Effector memory CD4-positive, alpha-beta T cell (primary cell): ENCODE measurements at regions not wholly inside any gene's neighbourhood (a gene's known extent, or its start where the extent isn't known, plus 50 kb on each side); places are given as distances from the start of the nearest gene placed in this dataset.

ENCODE experiments used
- DNase-seq, 3 donors: peaks; one replicate each; pipeline ENCODE4 v3.0.0-alpha.2; 2020
- H3K27ac ChIP-seq: 2 replicates; pipeline ENCODE4 v1.7.0; 2013; ENCODE audit warnings: mild to moderate bottlenecking, low read length, moderate library complexity; ENCODE audit not compliant: insufficient read depth, poor library complexity, severe bottlenecking
- H3K27me3 ChIP-seq: replicated peaks from 2 replicates; pipeline ENCODE4 v1.7.0; 2013; ENCODE audit warnings: mild to moderate bottlenecking, low read length; ENCODE audit not compliant: insufficient read depth, control insufficient read depth, poor library complexity, severe bottlenecking
- H3K36me3 ChIP-seq: 2 replicates; pipeline ENCODE4 v1.7.0; 2013; ENCODE audit warnings: mild to moderate bottlenecking, low read length, moderate library complexity; ENCODE audit not compliant: control insufficient read depth, insufficient read depth
- H3K4me1 ChIP-seq: 2 replicates; pipeline ENCODE4 v1.7.0; 2013; ENCODE audit warnings: low read length, mild to moderate bottlenecking; ENCODE audit not compliant: control insufficient read depth, insufficient read depth, poor library complexity, severe bottlenecking
- H3K4me3 ChIP-seq: 2 replicates; pipeline ENCODE4 v1.7.0; 2013; ENCODE audit warnings: low read length, low read depth, mild to moderate bottlenecking; ENCODE audit not compliant: insufficient read depth, poor library complexity, severe bottlenecking
- H3K9me3 ChIP-seq: 2 replicates; pipeline ENCODE4 v1.7.0; 2013; ENCODE audit warnings: mild to moderate bottlenecking, low read length, moderate library complexity; ENCODE audit not compliant: control insufficient read depth

DNA sequence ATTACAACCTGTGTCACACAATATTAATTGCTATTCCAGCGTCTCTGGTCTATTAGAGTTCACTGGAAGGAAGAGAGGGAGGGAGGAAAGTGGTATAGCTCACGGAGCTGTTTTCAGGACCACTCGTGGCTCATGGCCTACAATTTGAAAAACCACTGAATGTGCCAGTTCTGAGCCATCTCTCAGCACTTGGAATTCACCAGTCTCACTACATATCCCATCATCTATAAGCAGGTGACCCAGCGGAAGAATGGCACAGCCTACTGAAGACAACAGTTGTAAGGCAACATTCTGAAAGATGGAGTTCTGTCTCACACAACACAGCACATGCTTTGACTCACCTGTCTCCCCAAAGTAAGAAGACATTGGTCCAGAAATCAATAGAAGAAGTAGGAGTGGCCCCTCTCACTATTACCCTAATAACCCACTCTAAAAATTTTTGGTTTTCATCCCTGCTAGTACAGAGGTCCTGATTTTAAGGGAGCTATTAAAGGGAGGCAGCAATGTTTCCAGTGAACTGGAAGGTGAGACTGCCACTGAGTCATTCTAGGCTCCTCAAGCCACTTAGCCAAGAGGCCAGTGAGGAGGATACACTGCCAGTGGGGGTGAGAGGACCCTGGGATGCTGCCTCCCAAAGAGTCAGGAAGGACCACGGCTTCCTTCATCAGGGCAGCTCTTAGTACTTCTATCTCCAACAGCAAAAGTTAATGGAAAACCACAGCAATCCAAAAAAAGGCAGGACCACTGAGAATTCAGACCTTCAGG is 50.0 kb upstream of the DOCK9 start:
- no peaks in the 10 kb centered on the region for H3K9me3 ChIP-seq
- no peaks in the 10 kb centered on the region for H3K27me3 ChIP-seq
- H3K4me1 ChIP-seq = no peaks in the 10 kb centered on the region

DNA sequence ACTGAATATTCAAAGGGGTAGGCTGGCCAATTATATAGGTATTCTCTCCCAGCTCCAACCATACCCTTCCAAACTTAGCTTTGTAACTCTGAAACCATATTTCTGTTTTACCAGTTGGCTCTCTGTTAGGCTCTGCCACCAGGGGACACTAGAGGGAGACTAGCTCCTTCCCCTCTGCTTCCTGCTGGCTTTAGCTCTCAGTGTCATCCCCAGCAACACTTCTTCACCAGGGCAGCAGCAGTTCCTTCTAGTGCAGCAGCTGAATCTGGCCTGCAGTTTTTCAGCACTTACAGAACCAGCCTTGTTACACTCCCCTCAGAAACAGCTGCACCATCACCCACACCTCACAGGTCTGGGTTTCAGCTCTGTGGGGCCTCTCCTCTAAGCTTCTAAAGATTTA is 51.0 kb upstream of the DOCK9 start:
- no peaks in the 10 kb centered on the region for H3K27me3 ChIP-seq
- peak in 2 of 3 donors; percentile 3 to 17 for DNase-seq
- no peaks in the 10 kb centered on the region for H3K4me1 ChIP-seq
- H3K9me3 ChIP-seq = no peaks in the 10 kb centered on the region
- H3K27ac ChIP-seq = no peak overlapping the region
- no peak overlapping the region for H3K4me3 ChIP-seq
- H3K36me3 ChIP-seq = no peaks in the 10 kb centered on the region

More for the DNA sequence above, 50.0 kb upstream of the DOCK9 start:
- no peak for DNase-seq
- Histone ChIP-seq H3K4me3 (no peak overlapping the region), H3K27ac (no peak overlapping the region), H3K36me3 (no peaks in the 10 kb centered on the region)

DNA sequence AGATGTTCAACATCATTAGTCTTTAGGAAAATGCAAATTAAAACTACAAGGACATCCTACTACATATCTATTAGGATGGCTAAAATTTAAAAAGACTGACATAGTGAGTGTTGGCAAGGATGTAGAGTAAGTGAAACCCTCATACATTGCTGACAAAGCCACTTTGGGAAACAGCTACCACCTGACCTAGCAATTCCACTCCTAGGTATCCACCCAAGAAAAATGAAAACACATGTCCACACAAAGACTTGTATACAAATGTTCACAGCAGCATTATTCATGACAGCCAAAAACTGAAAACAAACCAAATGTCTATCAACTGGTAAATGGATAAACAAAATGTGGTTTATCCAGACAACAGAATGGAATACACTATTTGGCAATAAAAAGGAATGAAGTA is 51.7 kb upstream of the DOCK9 start:
- no peaks in the 10 kb centered on the region for H3K27me3 ChIP-seq
- H3K4me1 ChIP-seq = no peaks in the 10 kb centered on the region

DNA sequence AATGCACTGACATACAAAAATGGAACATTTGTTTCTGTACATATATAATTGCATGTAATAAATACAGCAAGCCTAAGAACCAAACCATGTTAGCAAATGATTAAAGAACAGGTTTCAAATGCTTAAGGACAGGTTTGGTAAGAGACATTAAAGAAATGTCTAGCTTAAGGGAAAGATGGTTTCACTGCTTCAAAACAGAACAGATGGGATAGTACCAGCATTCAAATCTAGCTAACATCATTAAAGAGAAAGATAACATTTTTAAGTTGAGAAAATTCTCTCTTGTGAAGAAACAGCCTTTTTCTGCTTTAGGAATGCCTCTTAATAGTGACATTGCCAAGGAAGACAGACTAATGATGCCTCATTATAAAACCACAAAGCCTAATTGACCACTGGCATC is 52.5 kb upstream of the DOCK9 start:
- Histone ChIP-seq H3K4me1 (no peaks in the 10 kb centered on the region), H3K36me3 (no peaks in the 10 kb centered on the region), H3K27me3 (no peaks in the 10 kb centered on the region), H3K27ac (no peak overlapping the region), H3K9me3 (no peaks in the 10 kb centered on the region), H3K4me3 (no peak overlapping the region)
- no peak for DNase-seq

More for the DNA sequence above, 51.7 kb upstream of the DOCK9 start:
- Histone ChIP-seq H3K4me3 (no peak overlapping the region), H3K36me3 (no peaks in the 10 kb centered on the region), H3K27ac (no peak overlapping the region), H3K9me3 (no peaks in the 10 kb centered on the region)
- DNase-seq = no peak

DNA sequence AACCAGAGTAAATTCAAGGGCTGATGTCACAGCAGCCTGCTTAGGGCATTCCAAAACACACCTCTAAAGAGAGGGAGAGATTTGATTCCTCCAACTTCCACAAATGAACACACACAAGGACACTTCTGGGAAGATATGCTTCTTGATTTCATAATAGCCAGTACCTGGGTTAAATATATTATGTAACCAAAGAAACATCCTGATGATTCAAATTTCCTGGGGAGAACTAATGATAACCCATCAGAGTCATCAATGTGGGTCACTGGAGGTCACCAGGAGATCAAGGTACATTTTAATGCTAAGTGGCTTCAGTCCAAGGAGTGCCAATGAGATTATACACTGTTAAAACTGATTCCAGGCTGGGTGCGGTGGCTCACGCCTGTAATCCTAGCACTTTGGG is 54.0 kb upstream of the DOCK9 start:
- no peak for DNase-seq
- no peak overlapping the region for H3K27ac ChIP-seq
- H3K27me3 ChIP-seq = no peaks in the 10 kb centered on the region
- no peaks in the 10 kb centered on the region for H3K4me1 ChIP-seq
- H3K36me3 ChIP-seq = no peaks in the 10 kb centered on the region
- no peaks in the 10 kb centered on the region for H3K9me3 ChIP-seq
- H3K4me3 ChIP-seq = no peak overlapping the region

DNA sequence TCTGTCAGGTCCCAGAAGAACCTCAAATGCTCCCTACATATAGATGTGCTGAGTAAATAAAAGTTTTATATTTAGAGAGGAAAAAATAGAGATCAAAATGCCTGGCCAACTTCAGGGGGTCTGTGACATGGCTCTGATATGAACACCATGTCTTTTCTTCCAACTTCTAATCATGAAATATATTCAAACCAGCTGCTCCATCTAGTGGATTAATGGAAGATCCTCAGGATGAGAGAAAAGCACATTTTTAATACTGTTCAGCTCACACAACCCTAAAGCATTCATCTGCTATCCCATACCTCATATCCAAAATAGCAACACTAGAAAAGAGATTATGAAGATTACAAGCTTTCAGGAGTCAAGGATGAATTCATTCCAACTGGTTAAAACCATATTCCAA is 56.0 kb upstream of the DOCK9 start:
- no peak overlapping the region for H3K27ac ChIP-seq
- DNase-seq = no peak
- H3K36me3 ChIP-seq = no peaks in the 10 kb centered on the region
- H3K27me3 ChIP-seq = no peaks in the 10 kb centered on the region
- no peaks in the 10 kb centered on the region for H3K4me1 ChIP-seq
- no peaks in the 10 kb centered on the region for H3K9me3 ChIP-seq
- no peak overlapping the region for H3K4me3 ChIP-seq

DNA sequence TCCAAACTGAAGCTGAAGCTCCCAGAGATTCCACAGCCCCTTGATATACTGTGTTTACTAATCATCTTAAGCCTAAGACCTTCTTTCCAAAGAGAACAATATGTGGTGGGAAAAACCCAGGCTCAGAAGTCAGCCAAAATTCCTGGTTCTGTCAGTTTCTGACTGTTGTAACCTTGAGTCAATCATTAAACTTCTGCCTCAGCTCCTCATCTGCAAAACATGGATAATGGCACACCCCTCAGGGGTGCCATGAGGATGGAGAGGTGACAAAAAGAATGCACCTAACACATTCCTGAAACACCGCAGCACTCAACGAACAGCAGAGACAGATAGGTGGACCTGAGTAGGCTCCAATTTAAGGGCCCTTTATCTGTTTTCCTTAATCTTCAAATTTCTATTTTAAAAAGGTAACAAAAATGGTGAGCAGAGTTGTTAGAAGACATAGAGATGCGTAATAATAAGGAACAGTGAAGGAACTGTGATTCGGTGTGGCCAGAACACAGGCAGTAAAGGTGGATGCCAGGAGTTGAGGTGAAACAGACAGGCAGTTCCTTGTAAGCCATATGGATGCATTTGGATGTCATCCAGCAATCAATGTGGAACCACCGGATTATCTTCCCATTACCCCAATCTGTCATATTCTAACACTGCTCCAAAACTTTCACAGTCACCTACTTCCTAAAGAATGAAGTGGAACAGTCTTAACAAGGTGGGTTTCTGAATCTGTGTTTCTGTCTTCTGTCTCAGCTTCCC is 56.6 kb upstream of the DOCK9 start:
- H3K27me3 ChIP-seq = no peaks in the 10 kb centered on the region
- H3K36me3 ChIP-seq = no peaks in the 10 kb centered on the region
- H3K27ac ChIP-seq = no peak overlapping the region
- H3K4me3 ChIP-seq = no peak overlapping the region
- no peaks in the 10 kb centered on the region for H3K9me3 ChIP-seq
- DNase-seq = no peak
- no peaks in the 10 kb centered on the region for H3K4me1 ChIP-seq

DNA sequence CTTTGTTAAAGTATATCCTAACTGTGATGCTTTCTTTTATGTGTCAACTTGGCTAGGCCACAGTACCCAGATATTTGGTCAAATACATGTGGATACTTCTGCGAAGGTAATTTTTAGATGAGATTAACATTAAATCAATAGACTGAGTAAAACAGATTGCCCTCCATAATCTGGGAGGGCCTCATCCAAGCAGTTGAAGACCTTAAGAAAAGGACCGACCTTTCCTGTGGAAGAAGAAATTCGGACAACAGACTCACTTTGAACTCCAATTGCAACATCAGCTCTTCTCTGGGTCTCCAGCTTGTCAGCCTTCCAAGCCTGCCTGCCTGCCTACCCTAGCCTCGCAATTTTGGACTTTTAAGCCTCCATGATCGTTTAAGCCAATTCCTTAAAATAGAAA is 57.9 kb upstream of the DOCK9 start:
- H3K36me3 ChIP-seq = no peaks in the 10 kb centered on the region
- H3K4me1 ChIP-seq = peaks cover 2% of the 10 kb centered on the region
- H3K27ac ChIP-seq = no peak overlapping the region
- H3K9me3 ChIP-seq = no peaks in the 10 kb centered on the region
- no peak for DNase-seq
- no peaks in the 10 kb centered on the region for H3K27me3 ChIP-seq
- H3K4me3 ChIP-seq = no peak overlapping the region

DNA sequence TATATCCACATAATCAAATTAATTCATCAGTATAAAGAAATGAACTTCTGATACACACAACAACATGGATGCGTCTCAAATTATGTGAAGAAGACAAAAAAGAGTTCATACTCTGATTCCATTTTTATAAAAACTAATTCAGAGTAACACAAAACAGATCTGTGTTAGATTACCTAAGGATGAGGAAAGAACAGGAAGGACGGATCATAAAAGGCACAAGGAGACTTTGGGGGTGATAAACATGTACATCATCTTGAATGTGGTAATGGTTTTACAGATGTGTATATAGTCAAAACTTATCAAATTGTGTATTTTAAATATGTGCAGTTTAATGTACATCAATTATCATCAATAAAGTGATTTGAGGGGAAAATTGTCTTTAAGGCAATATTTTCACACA is 59.9 kb upstream of the DOCK9 start:
- Histone ChIP-seq H3K27me3 (no peaks in the 10 kb centered on the region), H3K4me1 (peaks cover 19% of the 10 kb centered on the region), H3K36me3 (no peaks in the 10 kb centered on the region), H3K4me3 (no peak overlapping the region), H3K27ac (no peak overlapping the region), H3K9me3 (no peaks in the 10 kb centered on the region)
- DNase-seq = no peak

DNA sequence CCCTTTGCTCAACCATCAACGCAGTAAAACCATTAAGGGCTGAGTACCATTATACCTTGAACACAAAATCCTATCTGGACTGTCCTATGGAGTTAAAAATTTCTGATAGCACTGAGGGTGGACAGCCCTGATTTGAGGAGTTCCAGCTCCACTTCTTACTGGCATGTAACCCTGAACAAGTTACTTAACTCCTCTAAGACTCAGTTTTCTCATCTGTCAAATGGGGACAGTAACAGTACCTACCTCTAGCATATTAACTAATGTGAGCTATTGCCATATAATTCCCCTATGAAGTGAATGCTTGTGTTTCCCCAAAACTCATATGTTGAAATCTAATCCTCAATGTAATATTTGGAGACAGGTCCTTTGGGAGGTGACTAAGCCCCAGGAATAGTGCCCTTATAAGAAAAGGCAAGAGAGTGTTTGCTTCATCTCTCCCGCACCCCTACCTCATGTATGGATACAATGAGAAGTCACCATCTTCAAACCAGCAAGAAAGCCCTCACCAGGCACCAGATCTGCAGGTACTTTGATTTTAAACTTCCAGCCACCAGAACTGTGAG is 61.9 kb upstream of the DOCK9 start:
- Histone ChIP-seq H3K4me1 (peaks cover 40% of the 10 kb centered on the region), H3K27ac (no peak overlapping the region), H3K36me3 (no peaks in the 10 kb centered on the region), H3K27me3 (no peaks in the 10 kb centered on the region), H3K9me3 (no peaks in the 10 kb centered on the region), H3K4me3 (no peak overlapping the region)
- DNase-seq = no peak
